NCI-H748 (cell line): ENCODE measurements at regions not wholly inside any gene's neighbourhood (a gene's known extent, or its start where the extent isn't known, plus 50 kb on each side); places are given as distances from the start of the nearest gene placed in this dataset.

Source experiments
- DNase-seq: peaks from one replicate; lab custom pipeline; 2025; ENCODE audit not compliant: unreplicated experiment; lab: John Stamatoyannopoulos, UW

- no peak for DNase-seq
Measured at GRCh38 chr17:79680318-79680695, 50.4 kb upstream of the ENPP7 start.

- DNase-seq = no peak
Measured at GRCh38 chr17:79679631-79680317, 51.0 kb upstream of the ENPP7 start.

GRCh38 chr17:79678736-79679255, 51.9 kb upstream of the ENPP7 start:
- DNase-seq = no peak

DNA sequence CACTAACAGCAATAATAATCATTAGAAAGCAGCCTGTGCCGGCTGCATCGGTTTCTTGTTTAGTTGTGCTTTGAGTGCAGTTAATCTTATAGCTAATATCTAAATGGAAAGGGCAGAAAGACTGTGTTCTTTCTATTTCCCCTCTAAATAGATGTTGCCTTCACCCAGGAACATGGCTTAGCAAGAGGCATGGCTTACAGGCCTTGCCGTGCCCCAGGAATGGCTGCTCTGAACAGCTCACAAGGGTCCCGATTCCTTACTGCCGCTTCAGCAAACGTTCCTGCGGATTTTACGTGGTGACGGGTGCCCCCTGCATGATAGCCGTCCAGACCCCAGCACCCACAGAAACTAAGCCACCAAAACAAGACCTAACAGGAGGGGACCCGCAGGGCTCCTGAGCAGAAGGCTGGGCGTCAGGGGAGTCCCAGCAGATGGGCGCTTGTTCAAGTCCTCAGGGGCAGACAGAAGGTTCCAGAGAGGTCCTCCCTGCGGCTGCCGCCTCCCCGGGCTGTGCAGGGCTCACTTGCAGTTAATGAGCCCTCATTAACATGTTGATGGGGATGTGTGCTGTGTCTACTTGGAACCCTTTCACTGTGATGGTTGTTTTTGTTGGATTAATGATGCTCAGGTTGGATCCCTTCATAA, 52.5 kb upstream of the ENPP7 start:
- no peak for DNase-seq

DNA sequence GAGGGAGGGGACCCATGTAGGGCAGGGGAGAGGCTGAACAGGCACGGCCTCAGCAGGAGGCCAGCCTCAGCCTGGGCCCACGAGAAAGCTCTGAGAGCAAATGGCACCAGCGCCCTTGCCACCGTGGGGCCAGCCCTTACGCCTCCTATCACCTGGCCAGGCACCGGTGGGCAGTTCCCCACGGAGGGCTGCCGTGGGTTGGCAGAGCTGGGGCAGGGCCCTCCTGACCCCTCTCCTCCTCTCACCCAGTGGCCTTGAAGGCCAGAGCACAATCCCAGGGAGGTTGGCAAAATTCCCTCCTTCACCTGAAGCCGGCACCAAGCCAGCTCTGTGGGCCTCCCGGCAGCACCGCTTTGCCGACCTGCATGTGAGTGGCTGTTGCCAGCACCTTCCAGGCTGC, 53.1 kb upstream of the ENPP7 start:
- DNase-seq = no peak

GRCh38 chr17:79676796-79677195, 53.9 kb upstream of the ENPP7 start:
- DNase-seq = no peak

GRCh38 chr17:79675413-79675725, 55.4 kb upstream of the ENPP7 start:
- no peak for DNase-seq

DNA sequence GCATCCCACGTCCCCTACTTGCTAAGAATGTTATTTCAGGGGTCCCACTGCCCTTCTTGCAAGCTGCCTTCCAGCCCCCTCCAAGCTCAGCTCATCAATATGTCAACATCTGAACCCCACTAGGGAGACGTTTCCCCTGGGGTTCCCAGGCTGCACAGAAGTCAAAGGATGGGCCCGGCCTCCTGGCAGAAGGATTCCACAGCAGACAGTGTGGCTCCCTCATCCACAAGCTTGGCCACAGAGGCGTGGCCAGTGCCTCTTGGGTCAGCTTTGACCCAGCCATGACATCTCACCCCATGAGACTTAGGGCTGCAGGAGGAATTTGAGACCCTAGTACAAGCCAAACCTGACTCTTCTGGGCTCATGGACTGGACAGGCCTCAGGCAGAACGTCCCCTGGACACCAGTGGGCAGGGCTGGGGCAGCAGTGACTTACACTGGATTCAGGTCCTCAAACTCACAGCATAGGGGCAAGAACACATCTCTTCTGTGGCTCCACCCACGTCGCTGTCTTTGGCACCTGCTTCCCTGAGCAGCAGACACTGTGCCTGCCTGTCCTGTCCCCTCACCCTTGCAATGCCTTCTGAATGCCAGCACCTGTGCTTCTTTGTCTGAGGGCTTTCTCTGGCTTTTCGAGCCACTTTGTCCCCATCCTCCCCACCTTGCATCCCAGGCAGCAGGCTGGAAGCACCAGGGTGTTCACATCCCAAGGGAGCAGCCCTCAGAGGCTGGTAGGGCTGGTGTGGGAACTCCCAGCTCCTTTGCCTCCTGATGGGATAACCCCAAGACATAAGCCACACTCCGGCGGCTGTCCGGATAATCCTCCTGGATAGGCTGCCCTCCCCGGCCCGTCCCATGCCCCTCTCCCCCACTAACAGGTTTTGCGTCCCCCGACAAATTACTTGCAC, 56.0 kb upstream of the ENPP7 start:
- DNase-seq = no peak

DNA sequence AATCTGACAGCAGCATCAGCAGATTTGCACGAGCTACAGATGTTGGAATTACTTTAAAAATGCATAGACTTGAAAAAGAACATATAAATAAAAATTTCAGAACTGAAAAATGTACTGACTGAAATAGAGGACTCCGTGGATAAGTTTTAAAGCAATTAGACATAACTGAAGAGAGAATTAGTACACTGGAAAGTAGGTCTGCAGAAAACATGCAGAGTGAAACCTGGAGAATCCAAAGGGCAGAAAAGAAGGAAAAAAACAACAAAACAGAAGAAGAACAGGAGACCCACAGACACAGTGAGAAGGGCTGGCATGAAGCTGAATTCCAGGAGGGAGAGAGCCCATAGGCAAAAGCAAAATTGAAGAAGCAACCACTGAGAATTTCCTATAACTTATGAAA, 57.2 kb upstream of the ENPP7 start:
- no peak for DNase-seq

GRCh38 chr17:79672496-79672895, 58.2 kb upstream of the ENPP7 start:
- DNase-seq = no peak

GRCh38 chr17:79671085-79671694, 59.6 kb upstream of the ENPP7 start:
- no peak for DNase-seq

GRCh38 chr17:79670537-79671084, 59.8 kb upstream of the RBFOX3 start:
- peak; percentile 56 for DNase-seq

DNA sequence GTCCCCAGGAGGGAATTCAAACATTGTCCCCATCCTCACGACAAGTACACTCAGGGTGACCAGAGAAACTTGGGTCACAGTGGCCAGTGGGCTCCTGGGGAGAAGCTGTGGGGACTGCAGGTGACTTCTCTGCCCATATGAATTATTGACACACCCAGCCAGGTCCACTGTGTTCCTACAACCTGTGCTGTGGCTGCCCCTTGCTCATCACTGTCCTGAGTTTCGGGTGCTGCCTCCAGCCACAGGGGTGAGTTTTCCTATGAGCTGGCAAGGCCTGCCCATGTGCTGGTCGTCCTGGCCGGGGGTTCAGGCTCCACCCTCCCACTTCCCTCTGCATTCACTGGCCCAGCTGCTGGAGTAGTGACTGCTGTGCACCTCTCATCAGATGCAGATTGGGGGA, 59.0 kb upstream of the RBFOX3 start:
- no peak for DNase-seq

DNA sequence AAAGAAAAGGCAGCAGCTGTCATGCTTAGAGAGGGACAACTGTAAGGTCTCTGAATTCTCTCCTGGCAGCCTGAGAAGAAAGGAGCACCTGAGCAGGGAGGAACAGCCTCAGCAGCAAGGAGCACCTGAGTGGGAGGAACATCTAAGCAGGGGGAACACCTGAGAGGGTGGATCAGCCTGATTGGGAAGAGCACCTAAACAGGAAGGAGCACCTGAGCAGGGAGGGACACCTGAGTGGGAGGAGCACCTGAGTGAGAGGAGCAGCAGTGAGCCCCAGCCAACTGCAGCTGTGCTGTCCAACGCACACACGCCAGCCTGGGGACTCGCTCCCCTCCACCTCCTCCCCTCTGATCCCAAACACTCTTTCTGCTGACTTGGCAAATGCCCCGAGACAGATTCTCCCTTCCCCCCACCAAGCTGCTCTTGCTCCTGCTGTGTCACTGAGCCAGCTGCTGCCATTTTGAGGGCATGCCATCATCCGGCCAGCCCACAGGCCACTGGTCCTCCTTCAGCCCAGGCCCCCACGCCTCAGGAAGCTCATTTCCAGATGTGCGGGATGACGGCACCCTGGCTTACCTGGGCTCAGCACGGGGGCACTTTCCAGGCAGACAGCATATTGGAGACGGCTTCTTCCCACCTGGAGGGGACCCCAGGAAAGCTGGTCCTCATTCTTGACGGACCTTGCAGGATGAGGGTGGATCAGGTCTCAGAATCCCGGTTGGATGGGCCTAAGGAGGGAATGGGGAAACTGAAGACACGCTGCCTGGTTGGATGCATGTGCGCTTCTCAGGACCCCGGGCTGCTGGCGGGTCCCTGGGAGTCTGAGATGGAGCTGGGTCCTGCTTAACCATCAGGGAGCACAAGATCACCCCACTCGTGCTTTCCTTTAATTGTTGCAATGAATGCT, 57.7 kb upstream of the RBFOX3 start:
- no peak for DNase-seq

DNA sequence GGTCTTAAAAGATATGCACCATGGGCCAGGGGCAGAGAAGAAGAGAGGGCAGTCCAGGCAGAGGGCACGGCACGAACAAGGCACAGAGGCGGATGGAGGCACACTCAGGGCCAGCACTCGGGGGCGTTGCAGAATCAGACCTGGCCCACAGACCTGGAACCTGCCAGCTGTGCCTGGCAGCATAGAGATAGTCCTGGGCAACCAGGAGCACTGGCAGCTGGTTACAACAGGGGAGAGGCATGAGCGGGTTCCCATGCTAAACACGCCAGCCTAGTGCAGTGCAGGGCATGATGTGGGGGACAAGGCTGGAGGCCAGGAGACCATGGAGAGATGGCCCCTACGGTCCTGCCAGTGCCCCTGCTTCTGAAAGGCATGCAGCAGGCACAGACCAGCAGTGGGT, 56.9 kb upstream of the RBFOX3 start:
- DNase-seq = no peak

DNA sequence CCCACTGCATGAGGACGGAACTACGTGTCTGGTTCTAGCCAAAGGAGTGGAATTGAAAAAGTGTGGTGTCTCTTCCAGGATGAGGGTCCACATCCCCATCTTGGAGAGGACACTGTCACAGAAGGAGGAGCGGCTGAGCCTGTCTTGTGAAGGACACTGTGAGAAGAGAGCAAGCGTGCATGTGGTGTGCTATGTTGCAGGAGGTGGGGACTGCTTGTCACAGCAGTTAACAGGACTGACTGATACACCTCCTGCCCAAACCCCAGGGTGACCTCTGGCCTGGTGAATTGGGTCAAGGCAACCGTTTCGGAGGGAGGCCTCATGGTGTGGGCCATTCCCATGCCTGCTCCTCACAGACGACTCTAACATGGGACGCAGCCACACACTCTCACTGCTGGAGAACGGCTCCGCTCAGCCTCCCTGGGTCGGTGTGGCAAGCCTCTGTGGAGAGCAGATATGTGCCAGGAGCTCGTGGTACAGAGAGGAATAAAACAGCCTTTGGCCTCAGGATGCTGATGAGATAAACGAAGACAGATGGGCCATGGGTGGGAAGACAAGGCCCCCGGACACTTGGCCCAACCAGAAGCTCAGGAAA, 56.4 kb upstream of the RBFOX3 start:
- no peak for DNase-seq

GRCh38 chr17:79666111-79666510, 55.3 kb upstream of the RBFOX3 start:
- DNase-seq = no peak

DNA sequence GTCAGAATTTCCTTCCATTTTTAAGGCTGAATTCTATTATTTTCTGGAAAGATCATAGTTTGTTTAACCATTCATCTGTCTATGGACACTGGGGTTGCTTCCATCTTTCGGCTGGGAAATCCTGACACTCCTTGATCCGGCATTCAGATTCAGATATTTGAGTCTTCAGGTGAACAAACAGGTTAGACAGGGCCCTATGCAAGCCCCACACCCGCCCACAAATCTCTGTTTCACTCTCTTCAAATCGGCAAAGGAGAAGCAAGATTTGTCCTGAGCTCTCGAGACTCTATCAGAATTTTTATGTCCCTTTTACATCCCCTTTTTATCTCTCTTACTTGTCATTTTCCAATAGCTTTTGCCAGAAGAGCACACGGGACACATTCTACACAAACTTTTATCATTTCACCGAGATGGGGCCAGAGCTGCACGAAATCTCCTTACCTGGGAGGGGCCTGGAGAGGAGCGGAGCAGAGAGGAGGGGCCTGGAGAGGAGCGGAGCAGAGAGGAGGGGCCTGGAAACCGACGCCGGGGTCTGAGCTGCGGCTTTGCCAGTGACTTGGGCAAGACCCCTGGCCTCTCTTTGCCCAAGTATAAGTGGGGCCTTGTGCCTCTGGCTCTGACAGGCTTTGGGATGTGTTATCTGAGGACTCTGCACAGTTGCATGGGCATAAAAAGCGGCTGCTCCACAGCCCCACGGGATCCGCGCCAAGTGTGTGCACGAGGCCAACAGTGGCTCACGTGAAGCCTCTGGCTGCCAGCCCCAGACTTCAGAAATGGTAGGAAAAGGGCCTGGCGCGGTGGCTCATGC, 54.3 kb upstream of the RBFOX3 start:
- DNase-seq = no peak
